HEK293T (cell line): ENCODE measurements at regions not wholly inside any gene's neighbourhood (a gene's known extent, or its start where the extent isn't known, plus 50 kb on each side); places are given as distances from the start of the nearest gene placed in this dataset.

Experiments
- CTCF ChIA-PET: fragments of 350-600 bp; formaldehyde crosslinking; extraction: SDS; loops from one replicate; lab custom pipeline; 2021; ENCODE audit warnings: antibody characterized with exemption, inconsistent platforms; lab: Yijun Ruan, JAX
- POLR2A ChIA-PET: fragments of 350-600 bp; formaldehyde crosslinking; extraction: SDS; loops from one replicate; lab custom pipeline; 2020; ENCODE audit warnings: antibody characterized with exemption, inconsistent platforms; lab: Yijun Ruan, JAX
- DNase-seq: peaks from one replicate; pipeline ENCODE4 v3.0.0; 2012; ENCODE audit warnings: mixed read lengths; ENCODE audit errors: extremely low spot score
- ARNT ChIP-seq: fragments of 450-650 bp; IDR thresholded peaks from 2 replicates; pipeline ENCODE4 v1.6.1; 2017; ENCODE audit warnings: mild to moderate bottlenecking
- BHLHE40 ChIP-seq: fragments of 450-650 bp; IDR thresholded peaks from 2 replicates; pipeline ENCODE4 v1.6.1; 2016; ENCODE audit warnings: mild to moderate bottlenecking, moderate library complexity, borderline replicate concordance
- CTBP1 ChIP-seq: fragments of 450-650 bp; IDR thresholded peaks from 2 replicates; pipeline ENCODE4 v1.6.1; 2016; ENCODE audit warnings: borderline replicate concordance
- ELF4 ChIP-seq: fragments of 450-650 bp; IDR thresholded peaks from 2 replicates; pipeline ENCODE4 v1.6.1; 2017; ENCODE audit warnings: antibody characterized with exemption
- FOXA1 ChIP-seq: fragments of 450-650 bp; IDR thresholded peaks from 2 replicates; pipeline ENCODE4 v1.6.1; 2016; ENCODE audit warnings: mild to moderate bottlenecking
- FOXK2 ChIP-seq: fragments of 450-650 bp; IDR thresholded peaks from 2 replicates; pipeline ENCODE4 v1.6.1; 2016; ENCODE audit warnings: mild to moderate bottlenecking
- FOXM1 ChIP-seq: fragments of 450-650 bp; IDR thresholded peaks from 2 replicates; pipeline ENCODE4 v1.6.1; 2017; ENCODE audit warnings: mild to moderate bottlenecking, borderline replicate concordance
- HDGF ChIP-seq: fragments of 450-650 bp; IDR thresholded peaks from 2 replicates; pipeline ENCODE4 v1.6.1; 2017; ENCODE audit warnings: antibody characterized with exemption, borderline replicate concordance
- L3MBTL2 ChIP-seq: fragments of 450-650 bp; conservative IDR thresholded peaks from 2 replicates; pipeline ENCODE4 v1.6.1; 2016; ENCODE audit warnings: mild to moderate bottlenecking
- LEF1 ChIP-seq: fragments of 450-650 bp; IDR thresholded peaks from 2 replicates; pipeline ENCODE4 v1.6.1; 2017; ENCODE audit warnings: mild to moderate bottlenecking, borderline replicate concordance
- NFRKB ChIP-seq: fragments of 450-650 bp; IDR thresholded peaks from 2 replicates; pipeline ENCODE4 v1.6.1; 2016; ENCODE audit warnings: mild to moderate bottlenecking, moderate library complexity
- PKNOX1 ChIP-seq: fragments of 450-650 bp; IDR thresholded peaks from 2 replicates; pipeline ENCODE4 v1.6.1; 2016
- SP1 ChIP-seq: fragments of 450-650 bp; IDR thresholded peaks from 2 replicates; pipeline ENCODE4 v1.6.1; 2017
- SUZ12 ChIP-seq: fragments of 450-650 bp; IDR thresholded peaks from 2 replicates; pipeline ENCODE4 v1.6.1; 2016; ENCODE audit warnings: mild to moderate bottlenecking
- TARDBP ChIP-seq: fragments of 450-650 bp; IDR thresholded peaks from 2 replicates; pipeline ENCODE4 v1.6.1; 2016
- ZNF384 ChIP-seq: fragments of 450-650 bp; IDR thresholded peaks from 2 replicates; pipeline ENCODE4 v1.6.1; 2016

GRCh38 chr22:27228771-27229170 lies 571.4 kb downstream of the MIAT start:
- TF ChIP-seq NFRKB (no peak), FOXK2 (no peak)
- no peak for DNase-seq
- ChIA-PET CTCF (no interaction called here), POLR2A (no interaction called here)

GRCh38 chr22:27230189-27230588 lies 571.4 kb downstream of the MN1 start:
- DNase-seq = no peak
- ChIA-PET POLR2A (no interaction called here), CTCF (no interaction called here)
- TF ChIP-seq ELF4 = no peak
- no peak for TF ChIP-seq FOXM1
- no peak for TF ChIP-seq L3MBTL2

GRCh38 chr22:27231266-27231665 lies 570.3 kb downstream of the MN1 start:
- no peak for DNase-seq
- ChIA-PET CTCF (no interaction called here), POLR2A (interaction anchor here (0.9 kb wide), 1 partner anchor 10 kb away, joined by 3 read pairs; no protein-coding TSS in a partner anchor)
- TF ChIP-seq LEF1 = no peak
- no peak for TF ChIP-seq BHLHE40
- no peak for TF ChIP-seq ELF4

GRCh38 chr22:27232077-27232476 lies 569.5 kb downstream of the MN1 start:
- TF ChIP-seq FOXK2 (no peak), PKNOX1 (no peak), NFRKB (no peak), CTBP1 (no peak), TARDBP (no peak), LEF1 (no peak), HDGF (no peak)
- DNase-seq = no peak
- POLR2A ChIA-PET = no interaction called here
- CTCF ChIA-PET = no interaction called here

GRCh38 chr22:27237080-27237741 lies 564.3 kb downstream of the MN1 start:
- POLR2A ChIA-PET = no interaction called here
- TF ChIP-seq BHLHE40 (no peak), TARDBP (no peak), ARNT (no peak), FOXA1 (no peak), ZNF384 (no peak)
- CTCF ChIA-PET = no interaction called here
- DNase-seq = no peak

GRCh38 chr22:27238935-27239510 lies 562.5 kb downstream of the MN1 start:
- ChIA-PET POLR2A (no interaction called here), CTCF (interaction anchor here (0.6 kb wide), 1 partner anchor 11 kb away, joined by 5 read pairs; no protein-coding TSS in a partner anchor)
- TF ChIP-seq FOXA1 (no peak), NFRKB (no peak), FOXK2 (no peak), HDGF (no peak), LEF1 (no peak), SP1 (no peak), FOXM1 (no peak), SUZ12 (no peak), L3MBTL2 (no peak), ARNT (no peak), ZNF384 (no peak), BHLHE40 (no peak)
- no peak for DNase-seq

GRCh38 chr22:27239520-27239919 lies 562.0 kb downstream of the MN1 start:
- ChIA-PET CTCF (interaction anchor here (0.6 kb wide), 1 partner anchor 10 kb away, joined by 5 read pairs; no protein-coding TSS in a partner anchor), POLR2A (no interaction called here)
- TF ChIP-seq HDGF (no peak), FOXK2 (no peak), FOXM1 (no peak), ELF4 (no peak), LEF1 (no peak), ARNT (no peak), NFRKB (no peak), PKNOX1 (no peak), BHLHE40 (no peak), ZNF384 (no peak), FOXA1 (no peak), SP1 (no peak), SUZ12 (no peak), CTBP1 (no peak), L3MBTL2 (no peak)
- no peak for DNase-seq
